Heart left ventricle (tissue), 13 donors: ENCODE measurements at regions not wholly inside any gene's neighbourhood (a gene's known extent, or its start where the extent isn't known, plus 50 kb on each side); places are given as distances from the start of the nearest gene placed in this dataset.

Experiments used
- CTCF ChIP-seq, 12 donors: fragments of 200-600 bp; sonication (generic) in 4 of 12; IDR thresholded peaks; one replicate each; pipeline versions ENCODE4 v1.5.0 to v1.8.0; 2018 to 2022; ENCODE audit warnings: antibody characterized with exemption in 12 of 12, mild to moderate bottlenecking in 5 of 12
- POLR2A ChIP-seq, 2 donors: fragments of 450-650 bp; IDR thresholded peaks; one replicate each; pipeline ENCODE4 v1.6.1; 2017; ENCODE audit warnings: antibody characterized with exemption in 2 of 2, mild to moderate bottlenecking in 2 of 2, moderate library complexity in 2 of 2
- donor health status: ischemic (EF 13 %, LVEDD 7.1; RV severe dilation, severe dysfunction).
- donor health status: DM: no; HTN: yes; CAD: no.
- donor health status: DM: no; HTN: no; CAD: no.
- donor health status: ischemic (EF 25% LVEDD 6.9; RV normal size, moderate dysfunction).
- donor health status: ischemic (EF 25% LVEDD 5.7; RV mildly dilated, moderate dysfunction).
- donor health status: ischemic (EF 35%, LVEDD 5.7; RV mildly dilated, moderate dysfunction).
- donor health status: nonischemic (EF 11% LVEDD 7.7; RV severe dilation, severe dysfunction).
- donor health status: DM: yes; HTN: yes; CAD: no.
- donor health status: PGD.
- donor health status: ischemic (EF 29% LVEDD 5.4; RV normal size, mild dysfunction).
- donor health status: nonischemic (EF 23%, LVEDD 6.1; RV moderate dilation, normal function).

- TF ChIP-seq POLR2A (IDR thresholded peaks at IDR 0.05) (no peak), CTCF (IDR thresholded peaks at IDR 0.05) (no peak)
Observed at GRCh38 chr15:31843426-31844055, 186.8 kb upstream of the CHRNA7 start.
